Thyroid gland (tissue), 4 donors: ENCODE measurements at regions not wholly inside any gene's neighbourhood (a gene's known extent, or its start where the extent isn't known, plus 50 kb on each side); places are given as distances from the start of the nearest gene placed in this dataset.

Experiments used
- CTCF ChIP-seq, 6 experiments: fragments of 200-600 bp in 3 of 6; fragments of 450-650 bp in 3 of 6; sonication (generic) in 3 of 6; IDR thresholded peaks; one replicate each; pipeline ENCODE4 v1.5.1; 2016 to 2019; ENCODE audit warnings: antibody characterized with exemption in 6 of 6, mild to moderate bottlenecking in 2 of 6, inconsistent platforms in 1 of 6, moderate library complexity in 1 of 6
- POLR2A ChIP-seq, 2 donors: fragments of 450-650 bp; IDR thresholded peaks; one replicate each; pipeline ENCODE4 v1.6.1; 2017; ENCODE audit warnings: antibody characterized with exemption in 2 of 2, mild to moderate bottlenecking in 2 of 2, moderate library complexity in 1 of 2

- no peak for TF ChIP-seq CTCF (IDR thresholded peaks at IDR 0.05)
- TF ChIP-seq POLR2A (IDR thresholded peaks at IDR 0.05), result no peak
Observed at GRCh38 chr13:77388944-77389624, 62.2 kb upstream of the MYCBP2 start.
